ENCODE measurements at regions not wholly inside any gene's neighbourhood (a gene's known extent, or its start where the extent isn't known, plus 50 kb on each side); places are given as distances from the start of the nearest gene placed in this dataset.

- H4K20me1 ChIP-seq (ENCODE audit: low read depth, low read length): no peaks in the 10 kb centered on the region
- H3K79me2 ChIP-seq (ENCODE audit: insufficient read depth, low read length): no peaks in the 10 kb centered on the region
- no peaks in the 10 kb centered on the region for H3K27me3 ChIP-seq (ENCODE audit: low read length)
- no peak overlapping the region for H3K4me3 ChIP-seq (ENCODE audit: insufficient read depth, low read length, poor library complexity, severe bottlenecking)
- H3K36me3 ChIP-seq (ENCODE audit: low read length): no peaks in the 10 kb centered on the region
- H3K9me3 ChIP-seq (ENCODE audit: insufficient read depth, low read length): peaks cover 6% of the 10 kb centered on the region; the same call in 1 of the 2 replicates
- TF ChIP-seq CTCF (IDR thresholded peaks at IDR 0.05; ENCODE audit: insufficient read depth, low read length, poor library complexity, severe bottlenecking) (no peak), EZH2phosphoT487 (conservative IDR thresholded peaks at IDR 0.05; ENCODE audit: low read length) (no peak)
- no peak overlapping the region for H3K4me2 ChIP-seq (ENCODE audit: low read depth, low read length, poor library complexity, severe bottlenecking)
- no peak overlapping the region for H3K9ac ChIP-seq (ENCODE audit: low read length)
- H3F3A ChIP-seq (ENCODE audit: insufficient read depth): no peaks in the 10 kb centered on the region
- H2AFZ ChIP-seq (ENCODE audit: low read depth, low read length, severe bottlenecking): no peak overlapping the region
- no peaks in the 10 kb centered on the region for H3K9me2 ChIP-seq (replicated peaks; ENCODE audit: insufficient read depth, low read length)
- no peak overlapping the region for H3K27ac ChIP-seq (ENCODE audit: low read depth, low read length)
Measured at GRCh38 chr21:28132713-28133112, 860.0 kb downstream of the LTN1 start.

GRCh38 chr21:28127175-28127785 lies 865.4 kb downstream of the LTN1 start:
- H3K9me3 ChIP-seq (ENCODE audit: insufficient read depth, low read length): peaks cover 6% of the 10 kb centered on the region; the same call in 1 of the 2 replicates
- no peak overlapping the region for H3K4me2 ChIP-seq (ENCODE audit: low read depth, low read length, poor library complexity, severe bottlenecking)
- H4K20me1 ChIP-seq (ENCODE audit: low read depth, low read length): no peaks in the 10 kb centered on the region
- H2AFZ ChIP-seq (ENCODE audit: low read depth, low read length, severe bottlenecking): no peak overlapping the region
- no peak overlapping the region for H3K27ac ChIP-seq (ENCODE audit: low read depth, low read length)
- H3K4me3 ChIP-seq (ENCODE audit: insufficient read depth, low read length, poor library complexity, severe bottlenecking): no peak overlapping the region
- no peaks in the 10 kb centered on the region for H3F3A ChIP-seq (ENCODE audit: insufficient read depth)
- no peaks in the 10 kb centered on the region for H3K79me2 ChIP-seq (ENCODE audit: insufficient read depth, low read length)
- no peaks in the 10 kb centered on the region for H3K36me3 ChIP-seq (ENCODE audit: low read length)
- H3K9ac ChIP-seq (ENCODE audit: low read length): no peak overlapping the region
- no peaks in the 10 kb centered on the region for H3K9me2 ChIP-seq (replicated peaks; ENCODE audit: insufficient read depth, low read length)
- TF ChIP-seq CTCF (IDR thresholded peaks at IDR 0.05; ENCODE audit: insufficient read depth, low read length, poor library complexity, severe bottlenecking) (no peak), EZH2phosphoT487 (conservative IDR thresholded peaks at IDR 0.05; ENCODE audit: low read length) (no peak)
- H3K27me3 ChIP-seq (ENCODE audit: low read length): no peaks in the 10 kb centered on the region

GRCh38 chr21:28126521-28127174 lies 866.0 kb downstream of the LTN1 start:
- Histone ChIP-seq H4K20me1 (ENCODE audit: low read depth, low read length) (no peaks in the 10 kb centered on the region), H3K36me3 (ENCODE audit: low read length) (no peaks in the 10 kb centered on the region), H3K79me2 (ENCODE audit: insufficient read depth, low read length) (no peaks in the 10 kb centered on the region), H3K9me2 (replicated peaks; ENCODE audit: insufficient read depth, low read length) (no peaks in the 10 kb centered on the region), H3K27ac (ENCODE audit: low read depth, low read length) (no peak overlapping the region), H3K9me3 (ENCODE audit: insufficient read depth, low read length) (peaks cover 6% of the 10 kb centered on the region; the same call in 1 of the 2 replicates), H3K4me2 (ENCODE audit: low read depth, low read length, poor library complexity, severe bottlenecking) (no peak overlapping the region), H3K27me3 (ENCODE audit: low read length) (no peaks in the 10 kb centered on the region), H3K9ac (ENCODE audit: low read length) (no peak overlapping the region), H3F3A (ENCODE audit: insufficient read depth) (no peaks in the 10 kb centered on the region), H3K4me3 (ENCODE audit: insufficient read depth, low read length, poor library complexity, severe bottlenecking) (no peak overlapping the region), H2AFZ (ENCODE audit: low read depth, low read length, severe bottlenecking) (no peak overlapping the region)
- TF ChIP-seq EZH2phosphoT487 (conservative IDR thresholded peaks at IDR 0.05; ENCODE audit: low read length) (no peak), CTCF (IDR thresholded peaks at IDR 0.05; ENCODE audit: insufficient read depth, low read length, poor library complexity, severe bottlenecking) (no peak)
